Epithelial cell of esophagus (primary cell): ENCODE measurements at regions not wholly inside any gene's neighbourhood (a gene's known extent, or its start where the extent isn't known, plus 50 kb on each side); places are given as distances from the start of the nearest gene placed in this dataset.

ENCODE experiments used
- DNase-seq: peaks from one replicate; pipeline ENCODE4 v3.0.0; 2010; ENCODE audit warnings: low read depth
- H3K4me3 ChIP-seq: 2 replicates; pipeline ENCODE4 v1.5.1; 2011; ENCODE audit warnings: mild to moderate bottlenecking, low read length, control low read depth
- CTCF ChIP-seq: IDR thresholded peaks from 2 replicates; pipeline ENCODE4 v1.5.1; 2011; ENCODE audit warnings: low read depth, mild to moderate bottlenecking, low read length, control low read depth, inconsistent platforms; ENCODE audit not compliant: insufficient read depth; ENCODE audit errors: missing control alignments

DNA sequence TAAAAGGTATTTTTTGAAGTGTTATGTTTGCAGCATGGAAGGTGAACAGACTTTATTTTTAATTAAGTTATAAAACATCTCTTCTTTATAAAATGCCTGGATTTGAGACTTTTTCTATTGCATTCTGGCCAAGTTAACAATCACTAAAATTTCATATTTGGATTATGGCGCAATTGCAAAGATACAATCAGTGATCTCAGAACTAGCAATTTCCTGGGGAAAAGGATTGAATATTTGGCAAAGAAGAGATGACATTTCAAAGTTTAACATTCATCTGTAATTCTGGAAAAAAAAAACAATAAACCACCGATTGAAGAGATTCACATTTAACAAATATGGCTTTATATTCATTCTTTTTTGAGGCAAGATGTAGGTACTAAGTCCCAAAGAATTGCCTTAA, 378.0 kb downstream of the LRRC70 start:
- H3K4me3 ChIP-seq, result no peak overlapping the region
- TF ChIP-seq CTCF, result no peak
- no peak for DNase-seq

- DNase-seq, result no peak
- no peak overlapping the region for H3K4me3 ChIP-seq
- TF ChIP-seq CTCF, result no peak
Observed at GRCh38 chr5:62954578-62954977, 376.0 kb downstream of the LRRC70 start.

DNA sequence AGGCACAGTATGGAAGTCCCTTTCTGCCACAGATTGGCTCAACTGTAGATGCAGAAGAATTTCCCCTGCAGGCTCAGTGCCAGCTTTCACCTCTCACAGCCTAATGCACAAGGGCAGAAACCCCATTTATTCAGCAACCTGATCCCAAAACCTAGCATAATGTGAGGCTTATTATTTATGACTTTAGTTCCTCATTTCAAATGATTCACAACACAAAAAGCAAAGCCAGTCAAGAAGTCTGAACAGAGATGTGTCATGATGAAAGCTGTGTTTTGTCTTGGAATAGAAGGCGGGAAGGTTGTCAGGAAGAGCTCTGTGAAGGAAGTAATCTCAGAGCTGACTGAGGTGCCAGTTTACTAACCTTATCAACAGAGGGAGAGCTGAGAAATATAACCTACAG, 369.7 kb downstream of the LRRC70 start:
- TF ChIP-seq CTCF, result no peak

GRCh38 chr5:62942384-62942783, 363.8 kb downstream of the LRRC70 start:
- no peak for DNase-seq

More for the DNA sequence above, 369.7 kb downstream of the LRRC70 start:
- H3K4me3 ChIP-seq, result no peak overlapping the region
- DNase-seq, result no peak

DNA sequence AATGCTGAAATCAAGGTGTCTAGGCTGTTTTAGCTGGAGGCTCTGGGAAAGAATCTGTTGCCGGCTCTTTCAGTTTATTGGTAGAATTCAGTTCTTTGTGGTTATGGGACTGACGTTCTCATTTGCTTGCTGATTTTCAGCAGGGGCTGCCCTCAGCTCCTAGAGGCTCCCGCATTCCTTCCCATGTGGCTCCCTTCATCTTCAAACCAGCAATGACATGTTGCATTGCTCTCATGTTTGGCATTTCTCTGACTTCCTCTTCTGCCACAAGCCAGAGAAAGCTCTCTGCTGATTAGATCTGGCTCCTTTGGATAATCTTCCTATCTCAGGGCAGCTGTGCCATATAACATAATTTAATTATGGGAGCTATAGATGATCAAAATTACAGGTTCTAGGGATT, 360.3 kb downstream of the LRRC70 start:
- no peak for DNase-seq
- TF ChIP-seq CTCF, result no peak
- H3K4me3 ChIP-seq, result no peak overlapping the region

More at GRCh38 chr5:62942384-62942783, 363.8 kb downstream of the LRRC70 start:
- TF ChIP-seq CTCF, result no peak
- H3K4me3 ChIP-seq, result no peak overlapping the region

DNA sequence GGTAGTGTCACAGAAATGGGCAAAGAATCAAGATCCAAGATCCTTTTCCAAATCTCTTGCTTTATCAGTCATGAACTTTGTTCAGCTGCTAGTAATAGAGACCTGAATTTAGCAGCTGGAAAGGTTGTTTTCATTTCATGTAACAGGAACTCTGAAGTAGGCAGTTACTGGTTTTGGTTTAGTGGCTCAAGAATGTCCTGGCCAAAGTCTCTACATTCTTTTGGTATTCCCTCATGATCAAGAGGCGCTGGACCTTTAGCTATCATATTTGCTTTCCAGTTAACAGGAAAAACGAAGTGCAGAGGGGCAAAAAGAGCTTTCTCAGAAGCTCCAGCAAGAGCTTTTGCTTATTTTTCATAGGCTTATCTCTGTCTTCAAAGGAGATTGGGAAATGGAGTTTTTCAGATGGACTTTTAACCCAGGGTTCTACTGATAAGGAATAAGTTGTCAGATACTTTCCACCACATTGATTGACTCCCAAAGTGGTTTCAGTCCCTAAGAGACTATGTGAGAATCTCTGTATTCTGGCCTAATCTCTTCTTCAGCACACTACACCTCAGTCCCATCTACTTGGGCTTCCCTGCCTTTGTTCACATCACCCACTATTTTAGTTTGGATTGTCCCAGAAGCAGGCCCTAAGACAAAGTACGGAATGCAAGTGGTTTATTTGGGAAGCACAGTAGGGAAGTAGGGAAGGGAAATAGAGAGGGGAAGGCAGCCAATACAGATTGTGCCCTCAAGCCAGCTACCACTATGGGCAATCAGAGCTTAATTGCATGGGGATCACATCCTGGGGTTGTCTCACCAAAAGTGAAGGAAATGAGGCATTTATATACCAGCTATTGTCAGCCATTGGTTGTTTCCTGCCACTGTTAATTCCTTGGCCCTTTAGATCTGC, 359.3 kb downstream of the LRRC70 start:
- no peak for TF ChIP-seq CTCF
- no peak overlapping the region for H3K4me3 ChIP-seq
- DNase-seq, result no peak

DNA sequence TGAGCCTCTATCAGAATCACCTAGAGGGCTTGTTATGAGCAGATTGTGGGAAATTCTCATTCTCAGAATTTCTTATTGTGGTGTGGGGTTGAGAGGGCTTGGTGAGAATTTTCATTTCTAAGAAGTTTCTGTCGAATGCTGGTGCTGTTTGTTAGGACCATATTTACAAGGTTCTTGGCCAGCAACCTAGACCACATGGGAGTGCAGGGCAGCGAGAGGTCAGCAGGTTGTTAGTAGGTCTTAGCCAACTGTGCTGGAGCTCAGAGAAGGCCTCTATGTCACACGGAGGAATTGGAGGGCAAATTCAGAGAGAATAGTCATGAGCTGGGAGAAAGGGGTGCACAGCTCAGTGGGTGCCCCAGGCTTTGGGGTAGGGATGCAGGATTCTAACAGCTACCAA, 357.0 kb downstream of the LRRC70 start:
- TF ChIP-seq CTCF, result no peak
- no peak for DNase-seq
- no peak overlapping the region for H3K4me3 ChIP-seq
